Neural cell (in vitro differentiated cells): ENCODE measurements at regions not wholly inside any gene's neighbourhood (a gene's known extent, or its start where the extent isn't known, plus 50 kb on each side); places are given as distances from the start of the nearest gene placed in this dataset.

Experiments used
- H2AFZ ChIP-seq: fragments of 200-600, 300-800 bp; sonication (generic), shearing (Covaris generic); 2 replicates; pipeline ENCODE4 v1.6.0; 2014; ENCODE audit warnings: low read depth, mild to moderate bottlenecking, antibody characterized with exemption, low read length, moderate library complexity
- H3F3A ChIP-seq: fragments of 200-600 bp; shearing (Covaris generic); 2 replicates; pipeline ENCODE4 v1.6.1; 2016; ENCODE audit warnings: mild to moderate bottlenecking, moderate library complexity, mixed read lengths, antibody characterized with exemption, low read length; ENCODE audit not compliant: insufficient read depth, poor library complexity, severe bottlenecking
- H3K27ac ChIP-seq: fragments of 200-600, 300-800 bp; sonication (generic), shearing (Covaris generic); 2 replicates; pipeline ENCODE4 v1.5.1; 2014; ENCODE audit warnings: mild to moderate bottlenecking, low read length, moderate library complexity
- H3K27me3 ChIP-seq: fragments of 300-800, 200-600 bp; sonication (generic), shearing (Covaris generic); 2 replicates; pipeline ENCODE4 v1.6.0; 2014; ENCODE audit warnings: mild to moderate bottlenecking, low read depth, low read length, moderate library complexity; ENCODE audit not compliant: insufficient read depth
- H3K36me3 ChIP-seq: fragments of 300-800, 200-600 bp; sonication (generic), shearing (Covaris generic); 2 replicates; pipeline ENCODE4 v1.5.1; 2014; ENCODE audit warnings: mild to moderate bottlenecking, antibody characterized with exemption, low read length, moderate library complexity; ENCODE audit not compliant: insufficient read depth
- H3K4me2 ChIP-seq: fragments of 300-800, 200-600 bp; sonication (generic), shearing (Covaris generic); 2 replicates; pipeline ENCODE4 v1.6.0; 2014; ENCODE audit warnings: mild to moderate bottlenecking, low read length
- H3K4me3 ChIP-seq: fragments of 300-800, 200-600 bp; sonication (generic), shearing (Covaris generic); 2 replicates; pipeline ENCODE4 v1.5.1; 2014; ENCODE audit warnings: mild to moderate bottlenecking, low read length, moderate library complexity
- H3K79me2 ChIP-seq: fragments of 200-600 bp; shearing (Covaris generic); replicated peaks from 2 replicates; pipeline ENCODE4 v1.6.0; 2014; ENCODE audit warnings: mild to moderate bottlenecking, low read length, moderate library complexity; ENCODE audit not compliant: insufficient read depth
- H3K9ac ChIP-seq: fragments of 300-800, 200-600 bp; sonication (generic), shearing (Covaris generic); 2 replicates; pipeline ENCODE4 v1.6.1; 2016; ENCODE audit warnings: mild to moderate bottlenecking, low read length, mixed read lengths
- H3K9me2 ChIP-seq: fragments of 200-600 bp; shearing (Covaris generic); 2 replicates; pipeline ENCODE4 v1.6.1; 2016; ENCODE audit warnings: mild to moderate bottlenecking, low read length, mixed read lengths; ENCODE audit not compliant: insufficient read depth
- H3K9me3 ChIP-seq: fragments of 200-600, 300-800 bp; sonication (generic), shearing (Covaris generic); 2 replicates; pipeline ENCODE4 v1.6.1; 2016; ENCODE audit warnings: mild to moderate bottlenecking, mixed run types, low read length, moderate library complexity, mixed read lengths
- H4K20me1 ChIP-seq: fragments of 200-600 bp; shearing (Covaris generic); 2 replicates; pipeline ENCODE4 v1.6.1; 2016; ENCODE audit warnings: mild to moderate bottlenecking, mixed run types; ENCODE audit not compliant: insufficient read depth
- CTCF ChIP-seq: fragments of 450-650 bp; IDR thresholded peaks from 2 replicates; pipeline ENCODE4 v1.5.1; 2014; ENCODE audit warnings: antibody characterized with exemption, mild to moderate bottlenecking, moderate library complexity; ENCODE audit not compliant: poor library complexity, severe bottlenecking
- EP300 ChIP-seq: fragments of 450-650 bp; conservative IDR thresholded peaks from 2 replicates; pipeline ENCODE4 v1.6.1; 2014; ENCODE audit warnings: antibody characterized with exemption, mild to moderate bottlenecking, moderate library complexity; ENCODE audit not compliant: poor library complexity, severe bottlenecking
- EZH2 ChIP-seq: fragments of 200-600, 300-800 bp; shearing (Covaris generic), sonication (generic); IDR thresholded peaks from 2 replicates; pipeline ENCODE4 v1.6.1; 2014; ENCODE audit warnings: antibody characterized with exemption, low read length, borderline replicate concordance, mild to moderate bottlenecking; ENCODE audit not compliant: insufficient read depth, poor library complexity, severe bottlenecking
- MXI1 ChIP-seq: fragments of 450-650 bp; conservative IDR thresholded peaks from 2 replicates; pipeline ENCODE4 v1.6.1; 2014; ENCODE audit warnings: antibody characterized with exemption, mild to moderate bottlenecking; ENCODE audit not compliant: poor library complexity, severe bottlenecking
- POLR2AphosphoS5 ChIP-seq: IDR thresholded peaks from 2 replicates; pipeline ENCODE4 v1.6.1; 2012
- RAD21 ChIP-seq: fragments of 450-650 bp; conservative IDR thresholded peaks from 2 replicates; pipeline ENCODE4 v1.6.1; 2014; ENCODE audit warnings: antibody characterized with exemption, mild to moderate bottlenecking, moderate library complexity
- SMC3 ChIP-seq: fragments of 450-650 bp; conservative IDR thresholded peaks from 2 replicates; pipeline ENCODE4 v1.6.1; 2014; ENCODE audit warnings: antibody characterized with exemption, mild to moderate bottlenecking, moderate library complexity; ENCODE audit not compliant: poor library complexity
- TAF1 ChIP-seq: IDR thresholded peaks from 2 replicates; pipeline ENCODE4 v1.6.1; 2012; ENCODE audit warnings: low read depth
- TF ChIP-seq, protein P1 (sequence below): IDR thresholded peaks from 2 replicates; pipeline ENCODE4 v1.6.1; 2012; ENCODE audit warnings: borderline replicate concordance

GRCh38 chr4:19743115-19743638, 508.5 kb upstream of the SLIT2 start:
- H3K4me3 ChIP-seq: no peak overlapping the region
- H3F3A ChIP-seq: no peaks in the 10 kb centered on the region
- no peaks in the 10 kb centered on the region for H3K79me2 ChIP-seq
- no peaks in the 10 kb centered on the region for H3K9me2 ChIP-seq
- no peaks in the 10 kb centered on the region for H4K20me1 ChIP-seq
- H2AFZ ChIP-seq: no peak overlapping the region
- H3K9ac ChIP-seq: no peak overlapping the region
- no peak overlapping the region for H3K27ac ChIP-seq
- no peaks in the 10 kb centered on the region for H3K9me3 ChIP-seq
- no peak for TF ChIP-seq SMC3
- no peak for TF ChIP-seq POLR2AphosphoS5
- no peak for TF ChIP-seq EZH2
- no peak overlapping the region for H3K4me2 ChIP-seq
- H3K27me3 ChIP-seq: no peaks in the 10 kb centered on the region
- H3K36me3 ChIP-seq: no peaks in the 10 kb centered on the region

DNA sequence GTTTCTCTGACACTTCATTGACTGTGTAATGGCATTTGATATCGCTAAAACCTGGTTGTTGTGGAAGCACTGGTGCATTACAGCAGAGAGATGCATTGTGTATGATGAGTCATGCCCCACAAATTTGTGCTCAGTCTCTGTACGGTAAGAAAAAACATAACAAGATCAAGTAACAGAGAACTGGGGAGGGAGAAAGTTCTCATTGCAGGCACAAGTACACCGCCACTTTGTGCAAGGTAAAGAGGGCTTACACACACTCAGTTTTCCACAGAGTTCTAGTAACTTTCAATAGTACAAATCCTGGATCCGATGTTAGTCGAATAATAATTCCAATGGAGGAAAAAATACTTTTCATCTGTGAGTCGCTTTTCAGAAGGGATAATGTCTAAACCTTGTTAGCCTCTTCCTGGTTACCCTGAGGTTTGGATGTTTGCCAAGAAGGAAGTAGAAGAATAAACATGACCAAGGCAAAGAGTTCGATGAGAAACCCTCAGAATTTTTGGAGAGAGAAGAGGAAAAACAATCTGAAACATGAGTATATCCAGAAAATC, 512.5 kb upstream of the SLIT2 start:
- Histone ChIP-seq H3K4me2 (no peak overlapping the region), H3K9ac (no peak overlapping the region), H2AFZ (no peak overlapping the region)

DNA sequence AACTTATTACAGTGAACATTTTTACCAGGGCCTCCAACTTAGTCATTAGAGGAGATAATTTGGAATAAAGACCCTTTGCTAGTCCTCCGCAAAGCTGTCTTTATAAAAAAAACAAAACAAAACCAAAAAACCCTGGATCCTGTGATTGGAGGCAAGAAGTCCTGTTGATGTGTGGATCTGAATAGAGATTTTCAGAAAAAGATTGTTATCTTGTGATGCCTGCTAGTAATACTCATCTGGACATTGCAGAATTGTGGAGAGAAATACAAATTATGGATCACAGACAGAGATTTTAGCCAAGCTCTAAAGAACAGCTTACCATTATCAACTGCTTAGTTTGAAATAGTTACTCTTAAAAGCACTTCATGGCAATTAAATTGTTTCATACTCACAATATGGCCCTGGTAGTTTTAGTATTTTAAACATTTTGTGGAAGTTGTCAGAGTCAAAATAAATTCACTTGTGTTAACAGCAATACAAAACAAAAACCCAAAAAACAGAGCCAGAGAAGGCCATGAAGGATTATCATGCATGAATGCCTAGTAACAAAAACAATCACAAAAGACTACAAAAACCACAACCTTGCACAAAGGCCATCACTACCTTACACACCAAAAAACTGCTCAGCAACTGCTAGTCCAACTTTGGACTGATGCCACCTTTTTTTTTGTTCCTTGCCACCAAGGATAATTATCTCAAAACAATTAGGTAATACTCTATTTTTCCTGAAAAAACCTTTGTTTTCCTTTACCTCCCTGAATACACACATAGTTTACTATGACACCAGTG, 514.5 kb upstream of the SLIT2 start:
- H3K27me3 ChIP-seq: no peaks in the 10 kb centered on the region
- H3K79me2 ChIP-seq: no peaks in the 10 kb centered on the region
- H4K20me1 ChIP-seq: no peaks in the 10 kb centered on the region
- H3K9me3 ChIP-seq: no peaks in the 10 kb centered on the region
- H3K4me3 ChIP-seq: no peak overlapping the region
- H2AFZ ChIP-seq: no peak overlapping the region
- no peaks in the 10 kb centered on the region for H3K36me3 ChIP-seq
- no peak overlapping the region for H3K9ac ChIP-seq
- no peak overlapping the region for H3K27ac ChIP-seq
- no peaks in the 10 kb centered on the region for H3F3A ChIP-seq
- H3K4me2 ChIP-seq: no peak overlapping the region
- H3K9me2 ChIP-seq: no peaks in the 10 kb centered on the region
- no peak for TF ChIP-seq SMC3
- no peak for TF ChIP-seq POLR2AphosphoS5
- TF ChIP-seq MXI1: no peak
- TF ChIP-seq EZH2: no peak
- TF ChIP-seq, protein P1, sequence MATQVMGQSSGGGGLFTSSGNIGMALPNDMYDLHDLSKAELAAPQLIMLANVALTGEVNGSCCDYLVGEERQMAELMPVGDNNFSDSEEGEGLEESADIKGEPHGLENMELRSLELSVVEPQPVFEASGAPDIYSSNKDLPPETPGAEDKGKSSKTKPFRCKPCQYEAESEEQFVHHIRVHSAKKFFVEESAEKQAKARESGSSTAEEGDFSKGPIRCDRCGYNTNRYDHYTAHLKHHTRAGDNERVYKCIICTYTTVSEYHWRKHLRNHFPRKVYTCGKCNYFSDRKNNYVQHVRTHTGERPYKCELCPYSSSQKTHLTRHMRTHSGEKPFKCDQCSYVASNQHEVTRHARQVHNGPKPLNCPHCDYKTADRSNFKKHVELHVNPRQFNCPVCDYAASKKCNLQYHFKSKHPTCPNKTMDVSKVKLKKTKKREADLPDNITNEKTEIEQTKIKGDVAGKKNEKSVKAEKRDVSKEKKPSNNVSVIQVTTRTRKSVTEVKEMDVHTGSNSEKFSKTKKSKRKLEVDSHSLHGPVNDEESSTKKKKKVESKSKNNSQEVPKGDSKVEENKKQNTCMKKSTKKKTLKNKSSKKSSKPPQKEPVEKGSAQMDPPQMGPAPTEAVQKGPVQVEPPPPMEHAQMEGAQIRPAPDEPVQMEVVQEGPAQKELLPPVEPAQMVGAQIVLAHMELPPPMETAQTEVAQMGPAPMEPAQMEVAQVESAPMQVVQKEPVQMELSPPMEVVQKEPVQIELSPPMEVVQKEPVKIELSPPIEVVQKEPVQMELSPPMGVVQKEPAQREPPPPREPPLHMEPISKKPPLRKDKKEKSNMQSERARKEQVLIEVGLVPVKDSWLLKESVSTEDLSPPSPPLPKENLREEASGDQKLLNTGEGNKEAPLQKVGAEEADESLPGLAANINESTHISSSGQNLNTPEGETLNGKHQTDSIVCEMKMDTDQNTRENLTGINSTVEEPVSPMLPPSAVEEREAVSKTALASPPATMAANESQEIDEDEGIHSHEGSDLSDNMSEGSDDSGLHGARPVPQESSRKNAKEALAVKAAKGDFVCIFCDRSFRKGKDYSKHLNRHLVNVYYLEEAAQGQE: no peak
- TF ChIP-seq TAF1: no peak
- no peak for TF ChIP-seq EP300
- no peak for TF ChIP-seq RAD21
- no peak for TF ChIP-seq CTCF

More for the DNA sequence above, 512.5 kb upstream of the SLIT2 start:
- H3K4me3 ChIP-seq: no peak overlapping the region
- H3K27me3 ChIP-seq: no peaks in the 10 kb centered on the region
- H3K79me2 ChIP-seq: no peaks in the 10 kb centered on the region
- no peaks in the 10 kb centered on the region for H3F3A ChIP-seq
- H3K27ac ChIP-seq: no peak overlapping the region
- no peaks in the 10 kb centered on the region for H3K9me3 ChIP-seq
- H3K9me2 ChIP-seq: no peaks in the 10 kb centered on the region
- H4K20me1 ChIP-seq: no peaks in the 10 kb centered on the region
- TF ChIP-seq CTCF: no peak
- TF ChIP-seq MXI1: no peak
- peak; percentile 37 for TF ChIP-seq POLR2AphosphoS5
- no peak for TF ChIP-seq EZH2
- TF ChIP-seq EP300: no peak
- no peaks in the 10 kb centered on the region for H3K36me3 ChIP-seq
